Lower leg skin (tissue), 4 donors: ENCODE measurements at regions not wholly inside any gene's neighbourhood (a gene's known extent, or its start where the extent isn't known, plus 50 kb on each side); places are given as distances from the start of the nearest gene placed in this dataset.

Experiments used
- DNase-seq, 2 donors: peaks; one replicate each; pipeline ENCODE4 v3.0.0-alpha.2; 2019; ENCODE audit warnings: low spot score in 2 of 2
- H3K4me3 ChIP-seq: fragments of 200-600 bp; sonication (generic); 2 replicates; pipeline ENCODE4 v1.5.1; 2017; ENCODE audit warnings: mild to moderate bottlenecking, low read depth; ENCODE audit not compliant: poor library complexity, severe bottlenecking
- CTCF ChIP-seq, 3 donors: fragments of 450-650 bp; IDR thresholded peaks; one replicate each; pipeline ENCODE4 v1.5.1; 2016; ENCODE audit warnings: antibody characterized with exemption in 3 of 3, mild to moderate bottlenecking in 3 of 3, moderate library complexity in 2 of 3
- POLR2A ChIP-seq, 2 donors: fragments of 450-650 bp; IDR thresholded peaks; one replicate each; pipeline ENCODE4 v1.6.1; 2016 to 2017; ENCODE audit warnings: antibody characterized with exemption in 2 of 2, mild to moderate bottlenecking in 1 of 2, moderate library complexity in 1 of 2
- WGBS, 2 donors: methylation state at CpG; one replicate each; pipeline ENCODE4 v1.1.5; 2018; 5-methylcytosine and 5-hydroxymethylcytosine counted together
- intact Hi-C: fragments of 100-400 bp; cut with DNase I; formaldehyde crosslinking; loops from one replicate; pipeline ENCODE4 v1.15.0; 2023; ENCODE audit warnings: low total_unique reads

GRCh38 chr11:115919341-115920091, 415.3 kb upstream of the CADM1 start:
- intact Hi-C loops = loop anchor here (10.0 kb wide), 1 partner anchor 595 kb away; no protein-coding TSS in a partner anchor
- H3K4me3 ChIP-seq = no peak overlapping the region
- TF ChIP-seq POLR2A (IDR thresholded peaks at IDR 0.05) = no peak
- no peak for TF ChIP-seq CTCF (IDR thresholded peaks at IDR 0.05)
- no peak for DNase-seq
- 47 to 52% methylated on average over 4 of the region's 4 CpGs for WGBS, 2 donors

GRCh38 chr11:115918576-115918975, 414.4 kb upstream of the CADM1 start:
- H3K4me3 ChIP-seq = no peak overlapping the region
- TF ChIP-seq POLR2A (IDR thresholded peaks at IDR 0.05) (no peak), CTCF (IDR thresholded peaks at IDR 0.05) (no peak)
- intact Hi-C loops = loop anchor here (10.0 kb wide), 1 partner anchor 594 kb away; no protein-coding TSS in a partner anchor
- DNase-seq = no peak
- whole genome bisulfite sequencing, 2 donors = 75 to 81% methylated on average over 2 of the region's 2 CpGs

- intact Hi-C loops = loop anchor here (10.0 kb wide), 1 partner anchor 592 kb away; no protein-coding TSS in a partner anchor
Observed at GRCh38 chr11:115916608-115917007, 412.4 kb upstream of the CADM1 start.

GRCh38 chr11:115912484-115912945, 408.3 kb upstream of the CADM1 start:
- no peak overlapping the region for H3K4me3 ChIP-seq
- 73 to 85% methylated on average over 2 of the region's 2 CpGs for WGBS, 2 donors
- DNase-seq = no peak
- TF ChIP-seq POLR2A (IDR thresholded peaks at IDR 0.05) (no peak), CTCF (IDR thresholded peaks at IDR 0.05) (no peak)
- intact Hi-C loops = loop anchor here (10.0 kb wide), 1 partner anchor 588 kb away; no protein-coding TSS in a partner anchor

More at GRCh38 chr11:115916608-115917007, 412.4 kb upstream of the CADM1 start:
- no peak overlapping the region for H3K4me3 ChIP-seq
- TF ChIP-seq POLR2A (IDR thresholded peaks at IDR 0.05) (no peak), CTCF (IDR thresholded peaks at IDR 0.05) (no peak)
- WGBS, 2 donors = 43 to 63% methylated on average over 1 to 2 of the region's 2 CpGs
- DNase-seq = no peak

GRCh38 chr11:115911613-115912346, 407.6 kb upstream of the CADM1 start:
- no peak for TF ChIP-seq CTCF (IDR thresholded peaks at IDR 0.05)
- no peak for TF ChIP-seq POLR2A (IDR thresholded peaks at IDR 0.05)
- 59 to 64% methylated on average over 14 of the region's 14 CpGs for WGBS, 2 donors
- H3K4me3 ChIP-seq = no peak overlapping the region
- no peak for DNase-seq
- intact Hi-C loops = loop anchor here (10.0 kb wide), 1 partner anchor 587 kb away; no protein-coding TSS in a partner anchor
